Breast epithelium (tissue), 3 donors: ENCODE measurements at regions not wholly inside any gene's neighbourhood (a gene's known extent, or its start where the extent isn't known, plus 50 kb on each side); places are given as distances from the start of the nearest gene placed in this dataset.

ENCODE experiments used
- POLR2A ChIP-seq: fragments of 450-650 bp; IDR thresholded peaks from one replicate; pipeline ENCODE4 v1.6.1; 2016; ENCODE audit warnings: antibody characterized with exemption, mild to moderate bottlenecking, moderate library complexity
- TF ChIP-seq, protein P1 (sequence below), 3 donors: fragments of 450-650 bp; IDR thresholded peaks; one replicate each; pipeline ENCODE4 v1.5.1; 2016 to 2017; ENCODE audit warnings: antibody characterized with exemption in 3 of 3, mild to moderate bottlenecking in 3 of 3, moderate library complexity in 3 of 3

DNA sequence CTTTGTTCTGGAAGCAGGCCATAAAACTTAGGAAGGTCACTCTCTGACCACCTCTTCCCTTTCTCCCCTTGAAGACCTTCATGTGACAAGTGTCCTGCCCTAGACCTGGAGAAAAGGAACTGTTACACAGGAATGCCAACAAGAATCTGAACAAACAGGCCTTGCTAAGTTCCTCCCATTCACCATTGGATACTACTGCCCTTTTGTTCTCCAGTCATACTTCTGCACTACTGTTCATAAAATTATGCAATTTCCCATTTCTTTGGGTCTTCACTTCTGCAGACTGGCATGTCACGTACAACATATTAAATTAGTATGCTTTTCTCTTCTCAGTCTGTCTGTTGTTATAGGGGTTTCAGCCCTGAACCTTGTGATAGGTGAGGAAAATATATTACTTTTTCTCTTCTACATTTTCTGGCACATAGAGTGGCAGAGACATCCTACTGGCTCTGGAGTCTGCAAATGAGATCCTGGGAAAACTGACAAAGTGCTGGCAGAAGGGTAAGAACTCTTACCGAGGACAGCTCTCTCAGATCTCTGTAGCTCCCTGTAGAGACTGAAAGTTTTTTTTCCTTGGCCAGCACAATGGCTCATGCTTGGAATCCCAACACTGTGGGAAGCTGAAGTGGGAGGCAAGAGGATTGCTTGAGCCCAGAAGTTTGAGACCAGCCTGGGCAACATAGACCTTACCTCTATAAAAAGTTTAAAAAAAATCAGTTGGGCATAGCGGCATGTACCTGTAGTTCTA lies 87.6 kb upstream of the SPRY2 start:
- TF ChIP-seq, protein P1, sequence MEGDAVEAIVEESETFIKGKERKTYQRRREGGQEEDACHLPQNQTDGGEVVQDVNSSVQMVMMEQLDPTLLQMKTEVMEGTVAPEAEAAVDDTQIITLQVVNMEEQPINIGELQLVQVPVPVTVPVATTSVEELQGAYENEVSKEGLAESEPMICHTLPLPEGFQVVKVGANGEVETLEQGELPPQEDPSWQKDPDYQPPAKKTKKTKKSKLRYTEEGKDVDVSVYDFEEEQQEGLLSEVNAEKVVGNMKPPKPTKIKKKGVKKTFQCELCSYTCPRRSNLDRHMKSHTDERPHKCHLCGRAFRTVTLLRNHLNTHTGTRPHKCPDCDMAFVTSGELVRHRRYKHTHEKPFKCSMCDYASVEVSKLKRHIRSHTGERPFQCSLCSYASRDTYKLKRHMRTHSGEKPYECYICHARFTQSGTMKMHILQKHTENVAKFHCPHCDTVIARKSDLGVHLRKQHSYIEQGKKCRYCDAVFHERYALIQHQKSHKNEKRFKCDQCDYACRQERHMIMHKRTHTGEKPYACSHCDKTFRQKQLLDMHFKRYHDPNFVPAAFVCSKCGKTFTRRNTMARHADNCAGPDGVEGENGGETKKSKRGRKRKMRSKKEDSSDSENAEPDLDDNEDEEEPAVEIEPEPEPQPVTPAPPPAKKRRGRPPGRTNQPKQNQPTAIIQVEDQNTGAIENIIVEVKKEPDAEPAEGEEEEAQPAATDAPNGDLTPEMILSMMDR (IDR thresholded peaks at IDR 0.05), result no peak
- no peak for TF ChIP-seq POLR2A
